GM19035 (cell line): ENCODE measurements at regions not wholly inside any gene's neighbourhood (a gene's known extent, or its start where the extent isn't known, plus 50 kb on each side); places are given as distances from the start of the nearest gene placed in this dataset.
"Not testable (repeated sequence)": the region's sequence is repeated elsewhere in the genome, so short reads cannot be mapped to it uniquely, and the experiment has no call there.

Experiments
- ATAC-seq: cut with Tn5 transposase; IDR thresholded peaks from one replicate; pipeline ENCODE4 v1.9.1; 2021; ENCODE audit not compliant: unreplicated experiment

GRCh38 chr11:90737444-90738050 is 514.7 kb upstream of the CHORDC1 start:
- ATAC-seq = no peak

- ATAC-seq = no peak
Measured at GRCh38 chr11:90732486-90732885, 509.6 kb upstream of the CHORDC1 start.

DNA sequence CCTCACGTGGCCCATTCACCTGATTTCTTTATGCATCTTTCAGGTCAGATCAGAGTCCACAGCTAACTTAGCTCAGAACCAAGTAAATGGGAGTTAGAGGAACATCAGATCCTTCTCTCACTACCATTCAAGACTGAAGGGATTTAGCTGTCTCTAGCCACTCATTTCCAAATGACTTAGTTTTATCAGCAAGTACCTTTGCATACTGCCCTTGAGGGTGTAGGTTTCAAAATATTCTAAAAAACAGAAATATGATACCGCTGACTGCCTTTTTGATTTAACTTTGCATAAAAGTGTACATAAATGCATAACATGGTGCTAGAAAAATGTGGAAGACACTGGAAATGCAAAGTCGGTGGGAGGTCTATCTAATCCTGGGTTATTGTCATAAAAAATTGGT is 500.6 kb upstream of the CHORDC1 start:
- ATAC-seq = no peak

- ATAC-seq = no peak
Measured at GRCh38 chr11:90722552-90723190, 499.8 kb upstream of the CHORDC1 start.

- no peak for ATAC-seq
Measured at GRCh38 chr11:90717522-90717921, 494.7 kb upstream of the CHORDC1 start.

- no peak for ATAC-seq
Measured at GRCh38 chr11:90705661-90706060, 482.8 kb upstream of the CHORDC1 start.

DNA sequence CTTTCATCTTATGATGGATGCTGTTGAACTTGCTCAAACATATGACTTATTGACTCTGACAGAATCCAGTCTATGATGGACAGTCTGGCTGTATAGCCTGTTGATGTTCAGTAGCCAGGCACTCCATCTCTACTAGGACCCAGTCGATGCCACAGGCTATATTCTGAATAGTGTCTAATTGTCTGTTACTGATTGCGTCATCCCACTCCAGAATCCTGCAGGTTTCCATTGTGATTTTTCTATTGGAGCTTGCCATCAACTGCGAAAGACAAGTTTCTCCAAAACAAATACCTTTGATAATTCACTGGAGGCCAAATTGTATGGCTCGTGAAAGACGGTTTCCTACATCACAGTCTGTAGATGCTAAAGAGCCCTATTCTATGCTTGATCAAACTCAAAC is 481.7 kb upstream of the CHORDC1 start:
- no peak for ATAC-seq

- ATAC-seq = no peak
Measured at GRCh38 chr11:90701716-90702115, 478.9 kb upstream of the CHORDC1 start.

DNA sequence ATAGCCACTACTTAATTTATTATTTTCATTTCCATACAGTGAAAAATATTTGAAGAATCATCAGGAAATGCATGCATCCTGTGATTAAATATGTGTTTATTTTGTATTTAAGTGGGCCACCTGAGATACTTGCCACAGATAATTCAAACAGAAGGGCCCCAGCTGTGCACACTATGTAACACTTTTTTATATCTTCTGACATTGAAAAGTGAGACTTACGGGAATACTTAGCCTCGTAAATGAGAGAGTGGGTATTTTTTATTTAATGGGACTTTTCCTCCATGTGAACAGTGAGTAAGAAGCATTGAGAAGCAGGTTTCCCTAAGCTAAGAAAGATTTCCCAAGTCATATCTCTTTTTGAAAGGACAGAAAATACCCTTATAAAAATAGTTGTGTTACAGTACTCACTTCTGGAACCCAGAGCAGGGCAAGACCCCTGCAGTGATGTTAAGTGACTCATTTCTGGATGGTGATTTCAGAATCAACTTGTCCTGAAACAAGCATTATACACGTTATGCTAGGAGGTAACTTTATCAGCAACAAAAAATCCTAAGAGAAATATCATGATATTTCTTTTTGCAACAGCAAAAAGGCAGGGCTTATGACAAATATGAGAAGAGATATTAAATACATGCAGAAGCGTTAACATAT is 478.1 kb upstream of the CHORDC1 start:
- peak; percentile 71 for ATAC-seq

DNA sequence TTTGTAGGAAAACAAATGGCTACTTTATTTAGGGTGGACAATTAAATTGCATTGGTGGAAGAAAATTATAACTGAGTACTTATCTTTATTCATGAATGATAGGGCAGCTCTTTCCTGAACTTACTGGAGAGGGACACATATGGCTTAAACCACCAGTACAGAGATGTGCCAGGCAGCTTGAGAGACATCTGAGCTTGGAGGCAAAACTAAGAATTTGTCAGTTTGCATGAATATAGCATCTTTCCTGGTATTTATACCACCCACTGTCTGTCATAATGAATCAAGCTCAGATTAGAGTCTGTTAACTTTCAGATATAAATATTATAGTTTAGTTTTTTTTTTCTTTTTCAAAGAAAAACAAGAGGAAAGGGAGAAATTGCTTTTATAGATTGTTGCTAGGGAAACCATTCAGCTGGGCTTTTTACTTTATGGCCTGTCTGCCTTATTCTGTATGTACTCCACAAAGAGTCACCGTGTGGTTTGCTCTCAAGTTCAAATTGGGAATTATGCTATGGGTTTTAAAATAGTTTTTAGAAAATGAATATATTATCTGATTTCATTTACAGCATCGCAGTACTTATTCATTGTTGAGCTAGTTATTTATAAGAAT is 477.0 kb upstream of the CHORDC1 start:
- ATAC-seq = no peak

- ATAC-seq = no peak
Measured at GRCh38 chr11:90698238-90698637, 475.4 kb upstream of the CHORDC1 start.

DNA sequence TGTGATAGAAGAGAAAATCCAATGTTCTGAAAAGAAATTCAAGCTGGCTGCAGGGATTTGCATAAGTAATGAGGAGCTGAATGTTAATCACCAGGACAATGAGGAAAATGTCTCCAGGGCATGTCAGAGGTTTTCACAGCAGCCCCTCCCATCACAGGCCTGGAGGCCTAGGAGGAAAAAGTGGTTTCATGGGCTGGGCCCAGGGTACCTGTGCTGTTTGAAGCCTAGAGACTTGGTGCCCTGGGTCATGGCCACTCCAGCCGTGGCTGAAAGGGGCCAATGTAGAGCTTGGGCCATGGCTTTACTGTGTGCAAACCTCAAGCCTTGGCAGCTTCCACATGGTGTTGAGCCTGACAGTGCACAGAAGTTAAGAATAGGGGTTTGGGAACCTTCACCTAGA is 452.6 kb upstream of the CHORDC1 start:
- not testable (repeated sequence) for ATAC-seq

- no peak for ATAC-seq
Measured at GRCh38 chr11:90669094-90669493, 446.2 kb upstream of the CHORDC1 start.

- ATAC-seq = no peak
Measured at GRCh38 chr11:90668502-90668901, 445.7 kb upstream of the CHORDC1 start.

- no peak for ATAC-seq
Measured at GRCh38 chr11:90661233-90661632, 438.4 kb upstream of the CHORDC1 start.

DNA sequence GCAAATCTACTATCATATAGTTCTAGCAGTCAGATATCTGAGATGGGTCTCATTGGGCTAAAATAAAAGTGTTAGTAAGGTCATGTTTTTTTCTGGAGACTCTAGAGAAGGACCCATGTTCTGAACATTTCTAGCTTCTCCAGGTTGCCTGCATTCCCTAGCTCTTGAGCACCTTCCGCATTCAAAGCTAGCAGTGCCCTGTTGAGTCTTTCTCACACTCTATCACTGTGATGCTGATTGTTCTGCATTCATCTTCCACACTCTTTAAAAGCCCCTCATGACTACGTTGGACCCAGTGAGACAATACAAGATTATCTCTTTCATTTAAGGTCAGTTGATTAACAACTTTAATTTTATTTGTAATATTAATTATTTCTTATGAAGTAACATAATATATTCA is 433.3 kb upstream of the CHORDC1 start:
- ATAC-seq = no peak

DNA sequence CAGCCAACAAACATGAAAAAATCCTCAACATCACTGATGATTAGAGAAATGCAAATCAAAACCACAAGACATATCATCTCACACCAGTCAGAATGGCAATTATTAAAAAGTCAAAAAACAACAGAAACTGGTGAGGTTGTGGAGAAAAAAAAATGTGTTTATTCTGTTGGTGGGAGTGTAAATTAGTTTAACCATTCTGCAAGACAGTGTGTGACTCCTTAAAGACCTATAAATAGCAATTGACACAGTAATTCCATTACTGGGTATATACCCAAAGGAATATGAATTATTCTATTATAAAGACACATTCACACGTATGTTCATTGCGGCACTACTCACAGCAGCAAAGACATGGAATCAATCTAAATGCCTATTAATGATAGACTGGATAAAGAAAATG is 427.3 kb upstream of the CHORDC1 start:
- ATAC-seq = no peak

- ATAC-seq = no peak
Measured at GRCh38 chr11:90646706-90647105, 423.9 kb upstream of the CHORDC1 start.

- ATAC-seq = no peak
Measured at GRCh38 chr11:90646266-90646665, 423.4 kb upstream of the CHORDC1 start.

GRCh38 chr11:90639461-90639993 is 416.7 kb upstream of the CHORDC1 start:
- ATAC-seq = no peak

DNA sequence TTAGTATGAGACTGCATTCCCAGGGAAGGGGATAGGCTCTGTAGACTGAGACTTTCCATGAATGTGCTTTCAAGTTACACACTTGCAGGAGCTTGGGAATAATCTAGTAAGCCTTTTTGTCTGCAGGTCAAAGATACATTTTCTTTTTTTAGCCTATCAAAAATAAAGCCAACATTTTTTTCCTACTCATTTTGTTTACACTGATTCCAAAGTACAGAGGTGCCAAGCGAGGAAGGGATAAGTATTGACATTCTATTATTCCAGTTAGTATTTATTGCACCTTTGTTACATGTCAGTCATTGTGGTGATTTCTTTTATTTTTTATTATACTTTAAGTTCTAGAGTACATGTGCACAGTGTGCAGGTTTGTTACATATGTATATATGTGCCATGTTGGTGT is 413.0 kb upstream of the CHORDC1 start:
- ATAC-seq = no peak

GRCh38 chr11:90635151-90635550 is 412.3 kb upstream of the CHORDC1 start:
- no peak for ATAC-seq
